Endodermal cell (in vitro differentiated cells): ENCODE measurements at regions not wholly inside any gene's neighbourhood (a gene's known extent, or its start where the extent isn't known, plus 50 kb on each side); places are given as distances from the start of the nearest gene placed in this dataset.

Experiments
- DNase-seq: peaks from one replicate; pipeline ENCODE4 v3.0.0-alpha.2; 2017
- H3K27ac ChIP-seq: 2 replicates; pipeline ENCODE4 v1.5.1; 2013; ENCODE audit warnings: mild to moderate bottlenecking, low read depth, low read length, moderate library complexity
- H3K27me3 ChIP-seq: 2 replicates; pipeline ENCODE4 v1.6.1; 2013; ENCODE audit warnings: mild to moderate bottlenecking, low read length, moderate library complexity; ENCODE audit not compliant: insufficient read depth, control insufficient read depth, poor library complexity, severe bottlenecking
- H3K36me3 ChIP-seq: 2 replicates; pipeline ENCODE4 v1.7.0; 2013; ENCODE audit warnings: mild to moderate bottlenecking, low read length, moderate library complexity; ENCODE audit not compliant: control insufficient read depth, insufficient read depth
- H3K4me1 ChIP-seq: one replicate; pipeline ENCODE4 v1.7.0; 2013; ENCODE audit warnings: low read length; ENCODE audit not compliant: control insufficient read depth, insufficient read depth
- H3K4me3 ChIP-seq: 2 replicates; pipeline ENCODE4 v1.5.1; 2013; ENCODE audit warnings: mild to moderate bottlenecking, low read length, moderate library complexity
- H3K9ac ChIP-seq: 2 replicates; pipeline ENCODE4 v1.6.1; 2013; ENCODE audit warnings: mild to moderate bottlenecking, low read length, moderate library complexity; ENCODE audit not compliant: poor library complexity, severe bottlenecking; ENCODE audit errors: extremely low read depth
- H3K9me3 ChIP-seq: 2 replicates; pipeline ENCODE4 v1.6.1; 2013; ENCODE audit warnings: mild to moderate bottlenecking, low read length, moderate library complexity; ENCODE audit not compliant: control insufficient read depth
- H3K27ac Mint-ChIP-seq: 2 replicates; pipeline ENCODE4 v1.8.0; 2020; ENCODE audit warnings: mixed read lengths
- H3K27me3 Mint-ChIP-seq: 2 replicates; pipeline ENCODE4 v1.8.0; 2021; ENCODE audit warnings: mild to moderate bottlenecking, mixed read lengths; ENCODE audit not compliant: insufficient read depth
- H3K36me3 Mint-ChIP-seq: 2 replicates; pipeline ENCODE4 v1.8.0; 2020; ENCODE audit warnings: low read depth, mixed read lengths
- H3K4me1 Mint-ChIP-seq: 2 replicates; pipeline ENCODE4 v1.8.0; 2020; ENCODE audit warnings: mixed read lengths
- H3K4me3 Mint-ChIP-seq: 2 replicates; pipeline ENCODE4 v1.8.0; 2020; ENCODE audit warnings: mild to moderate bottlenecking, moderate library complexity, mixed read lengths
- H3K9me3 Mint-ChIP-seq: 2 replicates; pipeline ENCODE4 v1.8.0; 2020; ENCODE audit warnings: mild to moderate bottlenecking, mixed read lengths
- CTCF ChIP-seq: fragments of 200-600 bp; sonication (generic); conservative IDR thresholded peaks from 2 replicates; pipeline ENCODE4 v1.5.0; 2021; ENCODE audit warnings: antibody characterized with exemption, mild to moderate bottlenecking
- WGBS, 2 experiments: methylation state at CpG; one replicate each; pipeline versions ENCODE4 v1.1.5 to v1.1.7; 2013; ENCODE audit warnings: missing lambda C conversion rate in 2 of 2, mixed read lengths in 1 of 2; ENCODE audit not compliant: insufficient coverage in 1 of 2, insufficient read length in 1 of 2; 5-methylcytosine and 5-hydroxymethylcytosine counted together

GRCh38 chr1:98402860-98403259 is 258.7 kb upstream of the SNX7 start:
- Mint-ChIP-seq H3K4me1 (peaks cover 30% of the 10 kb centered on the region), H3K27me3 (peaks cover 2% of the 10 kb centered on the region), H3K9me3 (no peaks in the 10 kb centered on the region), H3K36me3 (no peaks in the 10 kb centered on the region), H3K4me3 (no peak overlapping the region), H3K27ac (no peak overlapping the region)
- Histone ChIP-seq H3K27me3 (no peaks in the 10 kb centered on the region), H3K4me3 (no peak overlapping the region), H3K27ac (no peak overlapping the region), H3K4me1 (peaks cover 9% of the 10 kb centered on the region), H3K9me3 (no peaks in the 10 kb centered on the region), H3K9ac (no peak overlapping the region), H3K36me3 (no peaks in the 10 kb centered on the region)
- TF ChIP-seq CTCF: no peak
- DNase-seq: no peak
- WGBS, 2 experiments: 100% methylated on average over 1 of the region's 2 CpGs; no CpG with 5 or more reads in 1 of the 2 experiments

DNA sequence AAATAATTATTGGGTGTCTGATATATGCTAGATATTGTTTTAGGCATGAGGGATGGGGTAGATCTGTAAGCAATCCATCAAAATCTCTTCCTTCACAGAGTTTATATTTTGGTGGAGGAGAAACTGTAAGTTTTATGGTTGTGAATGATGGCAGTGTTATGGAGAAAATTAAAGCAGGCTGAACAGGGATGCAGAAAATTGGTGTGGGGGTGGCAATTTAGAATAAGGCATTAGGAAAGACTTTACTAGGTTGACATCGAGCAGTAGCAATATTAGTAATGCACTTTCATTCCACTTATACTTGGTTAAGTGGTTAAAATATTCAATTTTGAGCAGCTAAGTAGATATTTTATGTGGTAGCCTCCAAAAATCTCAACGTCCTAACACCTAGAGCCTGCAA is 261.1 kb upstream of the SNX7 start:
- H3K4me1 Mint-ChIP-seq: peaks cover 18% of the 10 kb centered on the region
- H3K27ac Mint-ChIP-seq: no peak overlapping the region
- no peak overlapping the region for H3K4me3 ChIP-seq
- H3K9me3 ChIP-seq: no peaks in the 10 kb centered on the region
- H3K36me3 ChIP-seq: no peaks in the 10 kb centered on the region
- no peak for TF ChIP-seq CTCF
- H3K9me3 Mint-ChIP-seq: no peaks in the 10 kb centered on the region
- WGBS, 2 experiments: 100% methylated on average over 1 of the region's 2 CpGs; no CpG with 5 or more reads in 1 of the 2 experiments
- no peak overlapping the region for H3K27ac ChIP-seq
- no peak for DNase-seq
- H3K36me3 Mint-ChIP-seq: no peaks in the 10 kb centered on the region
- no peak overlapping the region for H3K4me3 Mint-ChIP-seq
- H3K27me3 Mint-ChIP-seq: no peaks in the 10 kb centered on the region
- no peaks in the 10 kb centered on the region for H3K27me3 ChIP-seq
- peaks cover 9% of the 10 kb centered on the region for H3K4me1 ChIP-seq
- no peak overlapping the region for H3K9ac ChIP-seq

DNA sequence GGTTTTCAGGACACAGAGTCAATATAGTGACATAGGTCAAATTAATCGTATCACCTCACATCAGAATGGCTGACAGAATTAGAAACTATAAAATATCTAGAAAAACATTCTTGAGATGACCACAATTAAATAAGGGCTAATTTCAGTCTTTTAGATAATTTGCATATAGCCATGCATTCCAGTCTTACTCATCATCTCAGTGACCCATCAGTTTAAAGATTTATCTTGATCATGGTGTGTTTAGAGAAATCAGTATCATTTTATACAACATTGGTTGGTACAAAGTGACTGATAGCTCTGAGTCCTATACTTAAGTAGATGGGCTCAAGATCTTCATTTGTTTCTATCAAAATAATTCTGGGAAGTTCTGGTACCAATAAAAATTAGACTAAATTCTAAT is 262.3 kb upstream of the SNX7 start:
- H3K36me3 Mint-ChIP-seq: no peaks in the 10 kb centered on the region
- DNase-seq: no peak
- H3K4me3 Mint-ChIP-seq: no peak overlapping the region
- no peak for TF ChIP-seq CTCF
- no peak overlapping the region for H3K4me3 ChIP-seq
- no peaks in the 10 kb centered on the region for H3K27me3 Mint-ChIP-seq
- H3K9me3 Mint-ChIP-seq: no peaks in the 10 kb centered on the region
- H3K9me3 ChIP-seq: no peaks in the 10 kb centered on the region
- H3K4me1 ChIP-seq: no peaks in the 10 kb centered on the region
- H3K27me3 ChIP-seq: no peaks in the 10 kb centered on the region
- no peak overlapping the region for H3K27ac Mint-ChIP-seq
- WGBS, 2 experiments: 85% methylated on average over 1 of the region's 1 CpG; no CpG with 5 or more reads in 1 of the 2 experiments
- no peaks in the 10 kb centered on the region for H3K36me3 ChIP-seq
- peaks cover 8% of the 10 kb centered on the region for H3K4me1 Mint-ChIP-seq
- H3K27ac ChIP-seq: no peak overlapping the region
- no peak overlapping the region for H3K9ac ChIP-seq
